GM10248 (cell line): ENCODE measurements at regions not wholly inside any gene's neighbourhood (a gene's known extent, or its start where the extent isn't known, plus 50 kb on each side); places are given as distances from the start of the nearest gene placed in this dataset.

ENCODE experiments used
- CTCF ChIA-PET: fragments of 300-600 bp; sonication (Branson Sonifier 250); formaldehyde crosslinking; extraction: SDS; loops from one replicate; lab custom pipeline; 2021; ENCODE audit warnings: antibody characterized with exemption; lab: Yijun Ruan, JAX
- POLR2A ChIA-PET: fragments of 350-650 bp; sonication (Branson Sonifier 250); formaldehyde crosslinking; extraction: SDS; loops from one replicate; lab custom pipeline; 2020; ENCODE audit warnings: antibody characterized with exemption; lab: Yijun Ruan, JAX
- DNase-seq: peaks from one replicate; pipeline ENCODE4 v3.0.0; 2012; ENCODE audit errors: extremely low spot score
- CTCF ChIP-seq: IDR thresholded peaks from 2 replicates; pipeline ENCODE4 v1.5.1; 2012; ENCODE audit warnings: mild to moderate bottlenecking, low read depth; ENCODE audit errors: extremely low read depth, missing control alignments, control extremely low read depth

DNA sequence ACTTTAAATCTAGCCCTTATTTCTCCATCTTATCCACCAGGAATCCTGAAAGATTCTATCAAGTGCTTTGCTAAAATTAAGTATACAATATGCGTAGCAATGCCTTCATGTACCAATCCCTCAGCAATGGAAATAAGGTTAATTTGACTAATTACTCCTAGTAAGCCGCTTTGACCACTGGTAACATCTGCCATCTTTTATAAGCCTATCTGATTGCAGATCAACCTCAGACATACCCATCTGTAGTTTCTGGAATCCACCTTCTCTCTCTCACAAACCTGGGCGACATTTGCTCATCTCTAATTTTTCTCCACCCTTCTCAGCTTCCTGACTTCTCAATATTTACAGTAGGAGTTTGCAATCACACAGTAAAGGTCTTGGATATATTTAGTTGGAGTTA lies 138.8 kb upstream of the CRHR1 start:
- POLR2A ChIA-PET: no interaction called here
- CTCF ChIA-PET: interaction anchor here (1.0 to 1.7 kb wide), 3 partner anchors 10 to 186 kb away, joined by 3 to 4 read pairs (median 4); no protein-coding TSS in a partner anchor
- DNase-seq: no peak

GRCh38 chr17:45646288-45646988 lies 137.7 kb upstream of the CRHR1 start:
- POLR2A ChIA-PET: no interaction called here
- DNase-seq: no peak
- no peak for TF ChIP-seq CTCF
- CTCF ChIA-PET: interaction anchor here (1.8 to 3.4 kb wide), 3 partner anchors 170 to 206 kb away, joined by 5 to 12 read pairs (median 6); no protein-coding TSS in a partner anchor

More for the DNA sequence above, 138.8 kb upstream of the CRHR1 start:
- no peak for TF ChIP-seq CTCF

DNA sequence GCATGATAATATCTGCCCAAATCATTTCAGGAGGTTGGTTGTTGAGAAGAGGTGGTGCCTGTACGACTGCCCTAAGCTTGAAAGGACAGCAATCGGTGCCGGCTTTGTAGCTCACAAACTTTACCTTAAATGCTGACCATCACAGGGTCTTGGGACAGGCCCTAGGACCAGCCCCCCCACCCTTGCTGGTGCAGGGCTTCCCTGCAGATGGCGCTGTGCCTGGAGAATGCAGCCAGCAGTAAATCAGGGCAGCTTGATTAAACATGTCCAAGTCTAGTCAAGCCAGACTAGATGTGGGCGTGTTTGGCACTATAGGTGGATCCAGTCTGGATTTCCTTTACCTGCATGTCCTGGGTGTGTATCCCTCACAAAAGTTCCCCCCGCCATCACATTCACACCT lies 135.5 kb upstream of the CRHR1 start:
- DNase-seq: no peak
- POLR2A ChIA-PET: no interaction called here
- CTCF ChIA-PET: interaction anchor here (1.6 to 4.7 kb wide), 4 partner anchors 10 to 204 kb away, joined by 5 to 30 read pairs (median 9); no protein-coding TSS in a partner anchor
- TF ChIP-seq CTCF: no peak

GRCh38 chr17:45649796-45650195 lies 134.3 kb upstream of the CRHR1 start:
- ChIA-PET CTCF (interaction anchor here (3.4 to 4.7 kb wide), 2 partner anchors 11 to 182 kb away, joined by 12 to 30 read pairs; no protein-coding TSS in a partner anchor), POLR2A (no interaction called here)
- no peak for DNase-seq
- TF ChIP-seq CTCF: no peak

DNA sequence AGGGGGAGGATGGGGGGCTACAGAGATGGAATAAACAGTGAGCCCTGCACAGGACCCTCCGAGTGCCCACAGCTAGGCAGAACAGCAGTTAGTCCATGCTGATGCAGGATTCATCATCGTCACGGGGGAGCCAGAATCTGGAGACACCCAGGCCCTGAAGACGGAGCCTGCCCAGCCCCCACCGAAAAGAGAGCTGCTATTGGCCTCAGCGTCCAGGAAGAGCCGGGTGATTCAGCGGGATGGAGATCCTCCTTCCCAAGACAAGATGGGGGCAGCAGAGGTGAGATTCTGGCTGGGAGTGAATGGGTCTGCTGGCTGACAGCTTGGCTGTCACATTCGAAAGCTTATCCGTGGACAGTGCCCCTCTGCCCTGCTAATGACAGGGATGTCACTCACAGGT lies 133.6 kb upstream of the CRHR1 start:
- ChIA-PET POLR2A (no interaction called here), CTCF (interaction anchor here (4.7 kb wide), 1 partner anchor 12 kb away, joined by 30 read pairs; no protein-coding TSS in a partner anchor)
- no peak for DNase-seq
- no peak for TF ChIP-seq CTCF

DNA sequence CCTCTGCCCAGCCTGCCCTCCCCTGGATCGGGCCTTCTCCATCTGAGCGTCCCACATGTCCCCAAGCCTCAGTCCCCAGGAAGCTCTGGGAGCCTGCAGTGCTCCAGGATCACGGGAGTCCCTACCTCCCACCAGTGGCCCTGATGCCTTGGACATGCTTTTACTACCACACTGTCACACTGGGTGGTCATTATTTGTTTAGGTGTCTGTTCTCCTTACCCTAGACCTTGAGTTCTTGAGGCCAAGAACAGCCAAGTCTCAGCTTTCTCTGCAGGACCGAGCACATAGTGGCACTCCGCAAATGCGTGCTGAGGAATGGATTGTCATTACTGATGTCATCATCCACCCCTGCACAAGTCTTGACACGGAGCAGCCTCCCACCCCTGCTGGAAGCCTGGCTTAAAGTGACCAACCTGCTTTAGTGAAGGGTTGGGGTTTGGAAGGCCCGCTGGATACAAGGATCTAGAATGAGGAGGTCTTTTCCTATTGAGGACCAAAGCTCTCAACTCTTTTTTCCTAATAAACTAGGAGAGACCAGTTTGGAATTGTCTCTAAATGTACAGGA lies 132.9 kb upstream of the CRHR1 start:
- DNase-seq: no peak
- ChIA-PET POLR2A (no interaction called here), CTCF (interaction anchor here (4.7 kb wide), 1 partner anchor 12 kb away, joined by 30 read pairs; no protein-coding TSS in a partner anchor)
- TF ChIP-seq CTCF: no peak
